Astrocyte (in vitro differentiated cells and primary cell): ENCODE measurements at regions not wholly inside any gene's neighbourhood (a gene's known extent, or its start where the extent isn't known, plus 50 kb on each side); places are given as distances from the start of the nearest gene placed in this dataset.

Source experiments
- DNase-seq: peaks from one replicate; pipeline ENCODE4 v3.0.0-alpha.2; 2010; ENCODE audit warnings: low read depth
- FAIRE-seq: peaks from 2 replicates; lab custom pipeline; 2011; peaks lifted over from hg19 to GRCh38; lab: Jason Lieb, UNC
- H2AFZ ChIP-seq: 2 replicates; pipeline ENCODE4 v1.6.0; 2012; ENCODE audit warnings: low read depth, low read length, inconsistent platforms
- H3K27ac ChIP-seq: 2 replicates; pipeline ENCODE4 v1.5.1; 2011; ENCODE audit warnings: low read depth, low read length, inconsistent platforms
- H3K27me3 ChIP-seq: 2 replicates; pipeline ENCODE4 v1.6.0; 2011; ENCODE audit warnings: low read length, inconsistent platforms; ENCODE audit not compliant: insufficient read depth
- H3K36me3 ChIP-seq: 2 replicates; pipeline ENCODE4 v1.5.1; 2011; ENCODE audit warnings: low read length, inconsistent platforms; ENCODE audit not compliant: insufficient read depth
- H3K4me1 ChIP-seq: 2 replicates; pipeline ENCODE4 v1.5.1; 2011; ENCODE audit warnings: low read length, inconsistent platforms; ENCODE audit not compliant: insufficient read depth
- H3K4me2 ChIP-seq: 2 replicates; pipeline ENCODE4 v1.6.0; 2012; ENCODE audit warnings: low read length, inconsistent platforms
- H3K4me3 ChIP-seq: 2 replicates; pipeline ENCODE4 v1.5.1; 2011; ENCODE audit warnings: low read depth, mild to moderate bottlenecking, low read length, inconsistent platforms; ENCODE audit not compliant: insufficient read depth
- H3K79me2 ChIP-seq: 2 replicates; pipeline ENCODE4 v1.6.0; 2012; ENCODE audit warnings: mild to moderate bottlenecking, low read length, inconsistent platforms; ENCODE audit not compliant: insufficient read depth
- H3K9ac ChIP-seq: 2 replicates; pipeline ENCODE4 v1.6.0; 2012; ENCODE audit warnings: mild to moderate bottlenecking, low read length, inconsistent platforms
- H3K9me3 ChIP-seq: 2 replicates; pipeline ENCODE4 v1.5.1; 2012; ENCODE audit warnings: low read depth, mild to moderate bottlenecking, low read length, inconsistent platforms; ENCODE audit not compliant: insufficient read depth
- H4K20me1 ChIP-seq: 2 replicates; pipeline ENCODE4 v1.6.0; 2012; ENCODE audit warnings: low read length, inconsistent platforms; ENCODE audit not compliant: insufficient read depth
- H3K27ac Mint-ChIP-seq: one replicate; pipeline ENCODE4 v1.8.0; 2021; ENCODE audit warnings: mild to moderate bottlenecking, mixed read lengths; ENCODE audit not compliant: unreplicated experiment
- H3K27me3 Mint-ChIP-seq: one replicate; pipeline ENCODE4 v1.8.0; 2021; ENCODE audit warnings: low read depth, mixed read lengths; ENCODE audit not compliant: unreplicated experiment
- H3K36me3 Mint-ChIP-seq: one replicate; pipeline ENCODE4 v1.8.0; 2021; ENCODE audit warnings: low read depth, mixed read lengths; ENCODE audit not compliant: unreplicated experiment
- H3K4me1 Mint-ChIP-seq: one replicate; pipeline ENCODE4 v1.8.0; 2021; ENCODE audit warnings: low read depth, mixed read lengths; ENCODE audit not compliant: unreplicated experiment
- H3K4me3 Mint-ChIP-seq: one replicate; pipeline ENCODE4 v1.8.0; 2021; ENCODE audit warnings: mild to moderate bottlenecking, moderate library complexity, mixed read lengths; ENCODE audit not compliant: unreplicated experiment
- H3K9me3 Mint-ChIP-seq: one replicate; pipeline ENCODE4 v1.8.0; 2021; ENCODE audit warnings: mild to moderate bottlenecking, mixed read lengths; ENCODE audit not compliant: unreplicated experiment
- CTCF ChIP-seq: IDR thresholded peaks from 2 replicates; pipeline ENCODE4 v1.5.1; 2011; ENCODE audit warnings: low read depth, mild to moderate bottlenecking, inconsistent platforms, low read length, moderate library complexity; ENCODE audit not compliant: insufficient read depth
- EZH2 ChIP-seq: IDR thresholded peaks from 2 replicates; pipeline ENCODE4 v1.6.1; 2012; ENCODE audit warnings: mild to moderate bottlenecking, low read length, inconsistent platforms; ENCODE audit not compliant: insufficient read depth

DNA sequence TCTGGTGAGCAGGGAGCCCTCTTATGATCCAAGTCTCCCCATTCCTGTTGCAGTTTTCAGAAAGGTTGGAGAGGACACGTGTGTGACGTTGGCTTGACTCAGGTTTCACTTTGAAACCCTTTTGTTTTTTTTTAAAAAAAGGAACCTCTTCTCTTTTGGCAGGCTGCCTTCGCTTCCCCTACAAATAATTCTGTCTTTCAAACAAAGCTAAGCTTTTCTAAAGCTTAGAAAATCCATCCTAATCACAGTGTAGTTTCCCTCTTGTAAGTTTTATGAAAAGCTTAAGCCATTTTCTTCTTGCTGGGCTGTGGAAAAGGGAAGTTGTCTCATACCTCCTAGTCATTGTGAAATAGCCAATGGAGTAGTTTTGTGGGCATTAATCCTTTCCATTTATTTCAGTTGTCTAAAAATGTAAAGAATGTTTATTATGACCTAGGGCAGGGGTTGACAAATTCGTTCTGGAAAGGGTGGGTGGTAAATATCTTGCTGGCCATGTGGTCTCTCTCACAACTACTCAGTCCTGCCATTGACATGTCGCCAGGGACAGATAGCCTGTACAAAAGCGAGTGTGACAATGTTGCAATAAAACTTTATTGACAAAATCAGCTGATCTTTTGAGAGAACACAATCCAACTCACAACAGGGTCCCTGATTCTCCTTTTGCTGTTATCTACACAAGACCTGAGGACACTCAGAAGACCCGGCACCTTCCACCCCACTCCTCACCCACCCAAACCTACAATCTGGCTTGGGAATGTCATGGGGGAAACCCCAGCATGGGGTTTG is 878.8 kb downstream of the RNF144A start:
- Histone ChIP-seq H3K4me1 (no peaks in the 10 kb centered on the region), H4K20me1 (no peaks in the 10 kb centered on the region), H3K36me3 (no peaks in the 10 kb centered on the region), H3K27ac (no peak overlapping the region), H3K9me3 (no peaks in the 10 kb centered on the region), H3K79me2 (no peaks in the 10 kb centered on the region), H3K9ac (no peak overlapping the region), H3K4me3 (no peak overlapping the region), H3K27me3 (no peaks in the 10 kb centered on the region), H3K4me2 (peak overlapping the region; percentile 38), H2AFZ (no peak overlapping the region)
- no peak for TF ChIP-seq CTCF
- no peak for TF ChIP-seq EZH2
- no peaks in the 10 kb centered on the region for H3K36me3 Mint-ChIP-seq
- FAIRE-seq, result no peak
- H3K27ac Mint-ChIP-seq, result no peak overlapping the region
- DNase-seq, result peak; percentile 31
- no peak overlapping the region for H3K4me3 Mint-ChIP-seq
- H3K27me3 Mint-ChIP-seq, result peaks cover 9% of the 10 kb centered on the region
- peaks cover 8% of the 10 kb centered on the region for H3K9me3 Mint-ChIP-seq
- no peaks in the 10 kb centered on the region for H3K4me1 Mint-ChIP-seq

- H3K27ac ChIP-seq, result no peak overlapping the region
- TF ChIP-seq EZH2, result no peak
- peaks cover 3% of the 10 kb centered on the region for H3K9me3 ChIP-seq
- H2AFZ ChIP-seq, result no peak overlapping the region
- Mint-ChIP-seq H3K36me3 (no peaks in the 10 kb centered on the region), H3K27ac (no peak overlapping the region), H3K4me1 (no peaks in the 10 kb centered on the region), H3K4me3 (no peak overlapping the region), H3K9me3 (peaks cover 16% of the 10 kb centered on the region), H3K27me3 (no peaks in the 10 kb centered on the region)
- no peaks in the 10 kb centered on the region for H3K79me2 ChIP-seq
- no peaks in the 10 kb centered on the region for H3K4me1 ChIP-seq
- H3K27me3 ChIP-seq, result no peaks in the 10 kb centered on the region
- H3K4me2 ChIP-seq, result no peak overlapping the region
- DNase-seq (no peak), FAIRE-seq (no peak)
- H3K9ac ChIP-seq, result no peak overlapping the region
- no peak overlapping the region for H3K4me3 ChIP-seq
- H4K20me1 ChIP-seq, result no peaks in the 10 kb centered on the region
- H3K36me3 ChIP-seq, result no peaks in the 10 kb centered on the region
These were observed 881.8 kb upstream of the ID2 start for GRCh38 chr2:7800031-7800430.

DNA sequence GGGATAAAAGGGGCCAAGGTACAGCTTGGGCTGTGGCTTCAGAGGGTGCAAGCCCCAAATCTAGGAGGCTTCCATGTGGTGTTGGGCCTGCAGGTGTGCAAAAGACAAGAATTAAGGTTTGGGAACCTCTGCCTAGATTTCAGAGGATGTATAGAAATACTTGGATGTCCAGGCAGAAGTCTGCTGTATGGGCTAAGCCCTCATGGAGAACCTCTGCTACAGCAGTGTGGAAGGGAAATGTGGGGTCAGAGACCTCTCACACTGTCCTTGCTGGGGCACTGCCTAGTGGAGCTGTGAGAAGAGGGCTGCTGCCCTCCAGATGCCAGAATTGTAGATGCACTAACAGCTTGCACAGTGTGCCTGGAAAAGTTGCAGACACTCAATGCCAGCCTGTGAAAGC is 880.6 kb upstream of the ID2 start:
- Mint-ChIP-seq H3K4me3 (no peak overlapping the region), H3K36me3 (no peaks in the 10 kb centered on the region), H3K4me1 (no peaks in the 10 kb centered on the region), H3K27me3 (no peaks in the 10 kb centered on the region), H3K27ac (no peak overlapping the region), H3K9me3 (peaks cover 16% of the 10 kb centered on the region)
- Histone ChIP-seq H3K4me1 (no peaks in the 10 kb centered on the region), H2AFZ (no peak overlapping the region), H3K4me2 (no peak overlapping the region), H3K27ac (no peak overlapping the region), H3K27me3 (no peaks in the 10 kb centered on the region), H3K9ac (no peak overlapping the region), H4K20me1 (no peaks in the 10 kb centered on the region), H3K9me3 (peaks cover 3% of the 10 kb centered on the region), H3K36me3 (no peaks in the 10 kb centered on the region), H3K79me2 (no peaks in the 10 kb centered on the region), H3K4me3 (no peak overlapping the region)
- DNase-seq (no peak), FAIRE-seq (no peak)
- TF ChIP-seq EZH2, result no peak
- TF ChIP-seq CTCF, result no peak
